ENCODE measurements at regions not wholly inside any gene's neighbourhood (a gene's known extent, or its start where the extent isn't known, plus 50 kb on each side); places are given as distances from the start of the nearest gene placed in this dataset.

DNA sequence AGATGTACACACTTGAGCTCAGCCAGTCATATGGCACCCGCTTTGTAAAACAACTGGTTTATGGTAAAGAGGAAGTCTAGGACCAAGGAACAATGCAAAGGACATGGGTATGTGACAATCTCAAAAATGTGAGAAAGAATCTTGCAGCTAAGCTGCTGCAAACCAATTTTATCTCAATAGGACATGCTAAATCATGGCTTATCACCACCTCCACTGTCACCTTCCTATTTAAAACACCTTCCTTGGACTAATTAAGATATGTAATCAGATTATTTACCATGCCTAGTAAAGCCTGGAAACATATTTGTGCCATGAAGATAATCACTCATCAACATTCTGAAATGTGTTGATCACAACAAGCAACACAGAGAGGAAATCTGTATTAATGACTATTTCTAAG is 622.7 kb downstream of the CDH11 start:
- TF ChIP-seq, protein P1, sequence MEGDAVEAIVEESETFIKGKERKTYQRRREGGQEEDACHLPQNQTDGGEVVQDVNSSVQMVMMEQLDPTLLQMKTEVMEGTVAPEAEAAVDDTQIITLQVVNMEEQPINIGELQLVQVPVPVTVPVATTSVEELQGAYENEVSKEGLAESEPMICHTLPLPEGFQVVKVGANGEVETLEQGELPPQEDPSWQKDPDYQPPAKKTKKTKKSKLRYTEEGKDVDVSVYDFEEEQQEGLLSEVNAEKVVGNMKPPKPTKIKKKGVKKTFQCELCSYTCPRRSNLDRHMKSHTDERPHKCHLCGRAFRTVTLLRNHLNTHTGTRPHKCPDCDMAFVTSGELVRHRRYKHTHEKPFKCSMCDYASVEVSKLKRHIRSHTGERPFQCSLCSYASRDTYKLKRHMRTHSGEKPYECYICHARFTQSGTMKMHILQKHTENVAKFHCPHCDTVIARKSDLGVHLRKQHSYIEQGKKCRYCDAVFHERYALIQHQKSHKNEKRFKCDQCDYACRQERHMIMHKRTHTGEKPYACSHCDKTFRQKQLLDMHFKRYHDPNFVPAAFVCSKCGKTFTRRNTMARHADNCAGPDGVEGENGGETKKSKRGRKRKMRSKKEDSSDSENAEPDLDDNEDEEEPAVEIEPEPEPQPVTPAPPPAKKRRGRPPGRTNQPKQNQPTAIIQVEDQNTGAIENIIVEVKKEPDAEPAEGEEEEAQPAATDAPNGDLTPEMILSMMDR (IDR thresholded peaks at IDR 0.05; ENCODE audit: low read length) = no peak
- no peak for TF ChIP-seq EZH2 (optimal IDR thresholded peaks at IDR 0.05; ENCODE audit: low read depth, low read length)
